ENCODE measurements at regions not wholly inside any gene's neighbourhood (a gene's known extent, or its start where the extent isn't known, plus 50 kb on each side); places are given as distances from the start of the nearest gene placed in this dataset.
A peak's percentile ranks its signal among the peaks of the same experiment; 100 is the strongest.

DNA sequence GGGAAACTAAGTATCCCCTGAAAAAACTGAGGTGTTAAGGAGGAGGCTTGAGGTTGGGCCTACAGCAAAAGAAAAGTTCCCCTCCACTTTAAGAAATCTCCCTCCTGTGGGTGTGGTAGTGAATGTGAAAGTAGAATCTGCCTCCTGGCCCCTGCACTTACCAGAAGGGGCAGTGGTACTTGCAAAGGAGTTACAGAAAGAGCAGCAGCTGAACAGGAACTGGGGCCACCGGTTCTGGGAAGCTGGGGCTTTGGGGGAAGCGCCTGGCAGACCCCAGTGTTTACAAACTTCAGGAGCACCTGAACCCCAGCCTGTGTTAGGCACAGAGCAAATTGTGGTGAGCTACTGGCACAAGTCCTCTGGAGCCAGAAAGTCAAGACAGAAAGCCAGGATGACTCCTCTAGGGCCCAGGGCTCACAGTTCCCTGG lies 250.2 kb upstream of the FGGY start:
- DNase-seq, result no peak
- Histone ChIP-seq H3K27ac (peak overlapping the region; percentile 58 to 66), H3K9me3 (no peaks in the 10 kb centered on the region), H3K4me3 (no peak overlapping the region), H3K4me1 (peaks cover 0 to 13% of the 10 kb centered on the region in 2 donors), H3K36me3 (no peaks in the 10 kb centered on the region), H3K27me3 (no peaks in the 10 kb centered on the region)
- intact Hi-C loops (cut with DNase I; ENCODE audit: low total_unique reads), result no loop called here
- no peak for TF ChIP-seq POLR2A (IDR thresholded peaks at IDR 0.05)
- TF ChIP-seq, protein P1, sequence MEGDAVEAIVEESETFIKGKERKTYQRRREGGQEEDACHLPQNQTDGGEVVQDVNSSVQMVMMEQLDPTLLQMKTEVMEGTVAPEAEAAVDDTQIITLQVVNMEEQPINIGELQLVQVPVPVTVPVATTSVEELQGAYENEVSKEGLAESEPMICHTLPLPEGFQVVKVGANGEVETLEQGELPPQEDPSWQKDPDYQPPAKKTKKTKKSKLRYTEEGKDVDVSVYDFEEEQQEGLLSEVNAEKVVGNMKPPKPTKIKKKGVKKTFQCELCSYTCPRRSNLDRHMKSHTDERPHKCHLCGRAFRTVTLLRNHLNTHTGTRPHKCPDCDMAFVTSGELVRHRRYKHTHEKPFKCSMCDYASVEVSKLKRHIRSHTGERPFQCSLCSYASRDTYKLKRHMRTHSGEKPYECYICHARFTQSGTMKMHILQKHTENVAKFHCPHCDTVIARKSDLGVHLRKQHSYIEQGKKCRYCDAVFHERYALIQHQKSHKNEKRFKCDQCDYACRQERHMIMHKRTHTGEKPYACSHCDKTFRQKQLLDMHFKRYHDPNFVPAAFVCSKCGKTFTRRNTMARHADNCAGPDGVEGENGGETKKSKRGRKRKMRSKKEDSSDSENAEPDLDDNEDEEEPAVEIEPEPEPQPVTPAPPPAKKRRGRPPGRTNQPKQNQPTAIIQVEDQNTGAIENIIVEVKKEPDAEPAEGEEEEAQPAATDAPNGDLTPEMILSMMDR (IDR thresholded peaks at IDR 0.05), result peak in 2 of 4 experiments; percentile 3 to 18

DNA sequence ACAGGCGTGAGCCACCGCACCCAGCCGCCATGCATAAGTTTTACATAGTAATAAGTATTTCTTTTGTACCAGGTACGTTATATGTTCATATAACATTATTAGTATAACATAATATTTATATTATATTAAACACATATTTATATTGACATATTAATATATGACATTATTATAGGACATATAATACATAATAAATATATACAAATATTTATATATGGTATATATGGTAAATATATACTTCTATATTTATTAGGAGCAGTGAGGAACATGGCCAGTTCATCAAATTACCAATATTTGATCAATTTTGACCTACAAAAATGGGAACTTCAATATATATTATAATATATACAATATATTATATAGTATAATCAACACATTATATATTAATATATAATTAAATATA lies 245.9 kb upstream of the FGGY start:
- no peak overlapping the region for H3K4me3 ChIP-seq
- no peaks in the 10 kb centered on the region for H3K27me3 ChIP-seq
- DNase-seq, result no peak
- peaks cover 0 to 3% of the 10 kb centered on the region in 2 donors for H3K4me1 ChIP-seq
- no peak for TF ChIP-seq POLR2A (IDR thresholded peaks at IDR 0.05)
- TF ChIP-seq, protein P1 (IDR thresholded peaks at IDR 0.05), result no peak
- H3K27ac ChIP-seq, result no peak overlapping the region
- H3K36me3 ChIP-seq, result no peaks in the 10 kb centered on the region
- no peaks in the 10 kb centered on the region for H3K9me3 ChIP-seq
- intact Hi-C loops (cut with DNase I; ENCODE audit: low total_unique reads), result no loop called here

DNA sequence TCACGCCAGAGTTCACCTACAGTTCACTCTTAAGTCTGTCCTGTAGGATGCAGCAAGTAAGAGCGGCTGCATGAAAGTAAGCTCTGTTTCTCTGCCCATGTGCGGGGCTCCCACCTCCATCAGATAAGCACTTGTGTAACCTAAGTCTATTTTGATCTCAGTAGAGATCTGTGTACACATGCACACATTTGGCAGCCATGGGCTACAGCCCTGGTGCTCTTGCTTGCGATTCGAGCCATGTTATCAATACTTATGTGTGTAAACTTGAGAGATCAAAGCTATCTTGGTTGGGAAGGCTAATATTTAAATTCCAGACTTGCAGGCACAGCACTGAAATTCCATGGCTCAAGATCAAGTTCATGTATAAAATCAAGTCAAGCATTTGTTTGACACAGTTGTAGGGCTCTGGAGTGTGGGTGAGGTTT lies 244.7 kb upstream of the FGGY start:
- TF ChIP-seq, protein P1 (IDR thresholded peaks at IDR 0.05), result no peak
- no peak for TF ChIP-seq POLR2A (IDR thresholded peaks at IDR 0.05)
- Histone ChIP-seq H3K4me1 (peaks cover 0 to 3% of the 10 kb centered on the region in 2 donors), H3K27ac (no peak overlapping the region), H3K9me3 (no peaks in the 10 kb centered on the region), H3K4me3 (no peak overlapping the region), H3K36me3 (no peaks in the 10 kb centered on the region), H3K27me3 (no peaks in the 10 kb centered on the region)
- no peak for DNase-seq
- intact Hi-C loops (cut with DNase I; ENCODE audit: low total_unique reads), result no loop called here

DNA sequence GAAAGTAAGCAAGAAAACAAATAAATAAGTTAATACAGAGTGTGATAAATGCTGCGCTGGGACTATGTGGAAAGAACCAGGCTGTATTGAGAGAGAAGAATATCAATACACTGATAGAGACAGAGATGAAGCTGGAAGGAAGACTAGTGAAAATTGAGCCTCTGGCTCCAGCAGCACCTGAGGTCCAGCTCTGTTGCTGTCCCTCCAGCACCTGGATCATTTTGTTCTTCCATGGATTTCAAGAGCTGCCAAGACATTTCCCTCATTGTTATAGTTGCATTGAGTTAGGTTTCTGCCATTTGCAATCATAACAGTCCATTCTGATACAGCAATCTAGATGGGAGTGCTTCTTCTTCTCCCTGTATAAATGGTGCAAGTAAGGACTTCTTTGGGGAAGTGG lies 242.7 kb upstream of the FGGY start:
- Histone ChIP-seq H3K9me3 (no peaks in the 10 kb centered on the region), H3K4me3 (no peak overlapping the region), H3K27me3 (no peaks in the 10 kb centered on the region), H3K4me1 (peaks cover 3 to 10% of the 10 kb centered on the region in 2 donors), H3K27ac (no peak overlapping the region), H3K36me3 (no peaks in the 10 kb centered on the region)
- intact Hi-C loops (cut with DNase I; ENCODE audit: low total_unique reads), result no loop called here
- no peak for TF ChIP-seq POLR2A (IDR thresholded peaks at IDR 0.05)
- TF ChIP-seq, protein P1 (IDR thresholded peaks at IDR 0.05), result no peak
- no peak for DNase-seq

DNA sequence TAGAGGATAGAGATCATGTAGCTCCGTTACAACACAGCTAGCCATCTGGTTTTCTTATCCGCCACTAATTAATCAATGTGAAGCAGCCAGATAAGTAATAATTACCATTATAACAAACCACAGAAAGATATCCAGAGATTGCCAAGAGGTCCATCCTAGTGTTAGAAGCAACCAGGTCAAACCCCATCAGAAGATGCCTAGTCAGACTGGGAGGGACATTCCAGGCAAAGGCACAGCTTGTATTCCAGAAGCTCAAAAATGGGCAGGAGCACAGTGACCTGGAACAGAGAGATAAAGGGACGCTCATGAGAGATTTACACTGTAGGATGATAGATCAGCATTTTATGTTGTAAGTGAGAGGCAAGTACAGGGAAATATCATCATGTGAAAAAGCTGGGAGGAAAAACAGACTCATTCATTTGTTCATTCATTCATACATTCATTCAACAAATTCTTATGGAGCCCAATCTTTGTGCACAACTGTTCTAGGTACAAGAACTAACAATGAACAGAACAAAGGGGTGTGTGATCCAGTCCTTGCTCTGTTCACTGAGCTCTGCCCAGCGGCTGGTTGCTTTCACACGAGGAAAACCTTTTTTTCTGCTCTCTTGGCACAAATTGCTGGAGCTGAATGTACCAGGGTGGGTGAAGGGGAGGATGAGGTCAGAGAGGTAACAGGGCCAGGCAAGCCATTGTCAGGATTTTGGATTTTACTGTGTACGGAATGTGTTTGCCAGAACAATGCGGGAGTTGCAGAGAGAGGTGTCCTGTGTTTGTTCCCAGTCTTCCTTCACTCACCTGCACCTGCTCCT lies 240.8 kb upstream of the FGGY start:
- DNase-seq, result peak; percentile 81 to 94
- intact Hi-C loops (cut with DNase I; ENCODE audit: low total_unique reads), result no loop called here
- H3K4me3 ChIP-seq, result no peak overlapping the region

More for the DNA sequence above, 240.8 kb upstream of the FGGY start:
- Histone ChIP-seq H3K36me3 (no peaks in the 10 kb centered on the region), H3K4me1 (peaks cover 3 to 10% of the 10 kb centered on the region in 2 donors), H3K9me3 (no peaks in the 10 kb centered on the region), H3K27ac (peak overlapping the region; percentile 83 to 85), H3K27me3 (no peaks in the 10 kb centered on the region)
- TF ChIP-seq, protein P1 (IDR thresholded peaks at IDR 0.05), result no peak
- TF ChIP-seq POLR2A (IDR thresholded peaks at IDR 0.05), result no peak

Measured in uterus (tissue), 3 donors.